Fibroblast of lung (primary cell): ENCODE measurements at regions not wholly inside any gene's neighbourhood (a gene's known extent, or its start where the extent isn't known, plus 50 kb on each side); places are given as distances from the start of the nearest gene placed in this dataset.

ENCODE experiments used
- DNase-seq, 2 donors: peaks; one replicate each; pipeline versions ENCODE4 v3.0.0 to v3.0.0-alpha.2; 2010; ENCODE audit warnings: low read depth in 2 of 2
- H2AFZ ChIP-seq: 2 replicates; pipeline ENCODE4 v1.5.1; 2012; ENCODE audit warnings: low read length, control low read depth, inconsistent platforms
- H3K27ac ChIP-seq: 2 replicates; pipeline ENCODE4 v1.5.1; 2011; ENCODE audit warnings: low read length, control low read depth; ENCODE audit not compliant: insufficient read depth
- H3K27me3 ChIP-seq: 2 replicates; pipeline ENCODE4 v1.5.1; 2011; ENCODE audit warnings: mild to moderate bottlenecking, low read length; ENCODE audit not compliant: control insufficient read depth, insufficient read depth
- H3K36me3 ChIP-seq: 2 replicates; pipeline ENCODE4 v1.5.1; 2011; ENCODE audit warnings: low read length; ENCODE audit not compliant: control insufficient read depth, insufficient read depth
- H3K4me1 ChIP-seq: 2 replicates; pipeline ENCODE4 v1.5.1; 2011; ENCODE audit warnings: low read length; ENCODE audit not compliant: control insufficient read depth, insufficient read depth; ENCODE audit errors: extremely low read depth
- H3K4me2 ChIP-seq: 2 replicates; pipeline ENCODE4 v1.5.1; 2011; ENCODE audit warnings: low read length, control low read depth; ENCODE audit not compliant: insufficient read depth; ENCODE audit errors: extremely low read depth
- H3K4me3 ChIP-seq, 4 experiments: fragments of 200-600 bp in 1 of 4; sonication (generic) in 1 of 4; replicated peaks in 1 of 4; 2 replicates each; pipeline ENCODE4 v1.5.1; 2011 to 2016; ENCODE audit warnings: low read length in 4 of 4, low read depth in 3 of 4, mild to moderate bottlenecking in 3 of 4, control low read depth in 2 of 4, inconsistent platforms in 1 of 4, mixed read lengths in 1 of 4; ENCODE audit not compliant: insufficient read depth in 1 of 4; ENCODE audit errors: control extremely low read depth in 1 of 4
- H3K79me2 ChIP-seq: 2 replicates; pipeline ENCODE4 v1.5.1; 2012; ENCODE audit warnings: mild to moderate bottlenecking, low read length, inconsistent platforms; ENCODE audit not compliant: control insufficient read depth, insufficient read depth
- H3K9ac ChIP-seq: 2 replicates; pipeline ENCODE4 v1.5.1; 2011; ENCODE audit warnings: mild to moderate bottlenecking, low read length, control low read depth; ENCODE audit not compliant: insufficient read depth
- H3K9me3 ChIP-seq: 2 replicates; pipeline ENCODE4 v1.5.1; 2012; ENCODE audit warnings: low read depth, low read length; ENCODE audit not compliant: control insufficient read depth, insufficient read depth
- H4K20me1 ChIP-seq: 2 replicates; pipeline ENCODE4 v1.5.1; 2011; ENCODE audit warnings: low read length; ENCODE audit not compliant: control insufficient read depth, insufficient read depth; ENCODE audit errors: extremely low read depth
- EZH2 ChIP-seq: IDR thresholded peaks from 2 replicates; pipeline ENCODE4 v1.5.1; 2012; ENCODE audit warnings: low read length, control low read depth, mild to moderate bottlenecking; ENCODE audit errors: missing control alignments
- TF ChIP-seq, protein P1 (sequence below), 2 donors: IDR thresholded peaks in 1 of 2; conservative IDR thresholded peaks in 1 of 2; 1 replicate in 1 of 2; 2 replicates in 1 of 2; pipeline ENCODE4 v1.5.1; 2011 to 2012; ENCODE audit warnings: low read length in 2 of 2, control low read depth in 1 of 2, inconsistent platforms in 1 of 2, low read depth in 1 of 2, mild to moderate bottlenecking in 1 of 2

- Histone ChIP-seq H3K9ac (no peak overlapping the region), H3K9me3 (no peaks in the 10 kb centered on the region), H3K4me3 (no peak overlapping the region), H3K36me3 (no peaks in the 10 kb centered on the region), H2AFZ (no peak overlapping the region), H3K79me2 (no peaks in the 10 kb centered on the region), H3K27me3 (no peaks in the 10 kb centered on the region), H3K27ac (no peak overlapping the region), H3K4me1 (no peaks in the 10 kb centered on the region), H3K4me2 (no peak overlapping the region), H4K20me1 (no peaks in the 10 kb centered on the region)
- no peak for TF ChIP-seq EZH2
- TF ChIP-seq, protein P1, sequence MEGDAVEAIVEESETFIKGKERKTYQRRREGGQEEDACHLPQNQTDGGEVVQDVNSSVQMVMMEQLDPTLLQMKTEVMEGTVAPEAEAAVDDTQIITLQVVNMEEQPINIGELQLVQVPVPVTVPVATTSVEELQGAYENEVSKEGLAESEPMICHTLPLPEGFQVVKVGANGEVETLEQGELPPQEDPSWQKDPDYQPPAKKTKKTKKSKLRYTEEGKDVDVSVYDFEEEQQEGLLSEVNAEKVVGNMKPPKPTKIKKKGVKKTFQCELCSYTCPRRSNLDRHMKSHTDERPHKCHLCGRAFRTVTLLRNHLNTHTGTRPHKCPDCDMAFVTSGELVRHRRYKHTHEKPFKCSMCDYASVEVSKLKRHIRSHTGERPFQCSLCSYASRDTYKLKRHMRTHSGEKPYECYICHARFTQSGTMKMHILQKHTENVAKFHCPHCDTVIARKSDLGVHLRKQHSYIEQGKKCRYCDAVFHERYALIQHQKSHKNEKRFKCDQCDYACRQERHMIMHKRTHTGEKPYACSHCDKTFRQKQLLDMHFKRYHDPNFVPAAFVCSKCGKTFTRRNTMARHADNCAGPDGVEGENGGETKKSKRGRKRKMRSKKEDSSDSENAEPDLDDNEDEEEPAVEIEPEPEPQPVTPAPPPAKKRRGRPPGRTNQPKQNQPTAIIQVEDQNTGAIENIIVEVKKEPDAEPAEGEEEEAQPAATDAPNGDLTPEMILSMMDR (conservative IDR thresholded peaks at IDR 0.05 in 1 of 2, IDR thresholded peaks at IDR 0.05 in 1 of 2; ENCODE audit: low read depth in 1 of 2, low read length in 2 of 2): no peak
- DNase-seq: peak; percentile 17 to 37
Measured at GRCh38 chr10:43735907-43736306, 87.2 kb upstream of the ZNF32 start.

- no peaks in the 10 kb centered on the region for H4K20me1 ChIP-seq
Measured at GRCh38 chr10:43734716-43735115, 86.0 kb upstream of the ZNF32 start.

GRCh38 chr10:43731486-43731885, 82.8 kb upstream of the ZNF32 start:
- DNase-seq: no peak
- no peaks in the 10 kb centered on the region for H3K79me2 ChIP-seq
- H3K9ac ChIP-seq: no peak overlapping the region
- H4K20me1 ChIP-seq: no peaks in the 10 kb centered on the region
- H2AFZ ChIP-seq: no peak overlapping the region
- no peak for TF ChIP-seq EZH2
- TF ChIP-seq, protein P1 (conservative IDR thresholded peaks at IDR 0.05 in 1 of 2, IDR thresholded peaks at IDR 0.05 in 1 of 2; ENCODE audit: low read depth in 1 of 2, low read length in 2 of 2): no peak
- H3K27me3 ChIP-seq: no peaks in the 10 kb centered on the region
- no peaks in the 10 kb centered on the region for H3K9me3 ChIP-seq
- H3K4me2 ChIP-seq: no peak overlapping the region
- no peaks in the 10 kb centered on the region for H3K4me1 ChIP-seq
- H3K27ac ChIP-seq: no peak overlapping the region
- H3K36me3 ChIP-seq: no peaks in the 10 kb centered on the region
- no peak overlapping the region for H3K4me3 ChIP-seq

More at GRCh38 chr10:43734716-43735115, 86.0 kb upstream of the ZNF32 start:
- H3K79me2 ChIP-seq: no peaks in the 10 kb centered on the region
- no peak overlapping the region for H3K9ac ChIP-seq
- no peak overlapping the region for H3K27ac ChIP-seq
- no peak overlapping the region for H3K4me3 ChIP-seq
- H3K4me2 ChIP-seq: no peak overlapping the region
- no peak overlapping the region for H2AFZ ChIP-seq
- H3K9me3 ChIP-seq: no peaks in the 10 kb centered on the region
- H3K36me3 ChIP-seq: no peaks in the 10 kb centered on the region
- peak in 1 of 2 donors; percentile 36 for DNase-seq
- TF ChIP-seq, protein P1 (conservative IDR thresholded peaks at IDR 0.05 in 1 of 2, IDR thresholded peaks at IDR 0.05 in 1 of 2; ENCODE audit: low read depth in 1 of 2, low read length in 2 of 2): no peak
- TF ChIP-seq EZH2: no peak
- H3K4me1 ChIP-seq: no peaks in the 10 kb centered on the region
- H3K27me3 ChIP-seq: no peaks in the 10 kb centered on the region
